ENCODE measurements at regions not wholly inside any gene's neighbourhood (a gene's known extent, or its start where the extent isn't known, plus 50 kb on each side); places are given as distances from the start of the nearest gene placed in this dataset.

DNA sequence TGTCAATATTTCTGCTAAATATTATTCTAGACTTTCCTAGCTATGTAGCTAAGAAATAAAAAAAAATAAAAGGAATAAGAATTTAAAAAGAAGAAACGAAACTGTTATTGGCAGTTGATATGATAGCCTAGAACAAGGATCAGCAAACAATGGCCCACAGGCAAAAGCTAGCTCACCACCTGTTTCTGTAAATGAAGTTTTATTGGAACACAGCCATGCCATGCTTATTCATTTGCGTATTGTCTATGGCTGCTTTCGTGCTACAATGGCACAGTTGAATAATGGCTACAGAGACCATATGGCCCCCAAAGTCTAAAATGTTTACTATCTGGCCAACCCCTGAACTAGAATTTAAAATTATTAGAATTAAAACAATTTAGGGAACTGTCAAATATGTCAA is 952.6 kb upstream of the MAP3K7 start:
- peaks cover 3% of the 10 kb centered on the region for H3K36me3 Mint-ChIP-seq (ENCODE audit: unreplicated experiment)
- H3K27ac Mint-ChIP-seq (ENCODE audit: unreplicated experiment): no peak overlapping the region
- no peak for DNase-seq (ENCODE audit: extremely low spot score, unreplicated experiment)
- H3K4me3 Mint-ChIP-seq (ENCODE audit: unreplicated experiment): no peak overlapping the region
- H3K4me1 Mint-ChIP-seq (ENCODE audit: unreplicated experiment): peaks cover 12% of the 10 kb centered on the region
- peaks cover 4% of the 10 kb centered on the region for H3K9me3 Mint-ChIP-seq (ENCODE audit: unreplicated experiment)
- no peaks in the 10 kb centered on the region for H3K27me3 Mint-ChIP-seq (ENCODE audit: unreplicated experiment)
- TF ChIP-seq, protein P1, sequence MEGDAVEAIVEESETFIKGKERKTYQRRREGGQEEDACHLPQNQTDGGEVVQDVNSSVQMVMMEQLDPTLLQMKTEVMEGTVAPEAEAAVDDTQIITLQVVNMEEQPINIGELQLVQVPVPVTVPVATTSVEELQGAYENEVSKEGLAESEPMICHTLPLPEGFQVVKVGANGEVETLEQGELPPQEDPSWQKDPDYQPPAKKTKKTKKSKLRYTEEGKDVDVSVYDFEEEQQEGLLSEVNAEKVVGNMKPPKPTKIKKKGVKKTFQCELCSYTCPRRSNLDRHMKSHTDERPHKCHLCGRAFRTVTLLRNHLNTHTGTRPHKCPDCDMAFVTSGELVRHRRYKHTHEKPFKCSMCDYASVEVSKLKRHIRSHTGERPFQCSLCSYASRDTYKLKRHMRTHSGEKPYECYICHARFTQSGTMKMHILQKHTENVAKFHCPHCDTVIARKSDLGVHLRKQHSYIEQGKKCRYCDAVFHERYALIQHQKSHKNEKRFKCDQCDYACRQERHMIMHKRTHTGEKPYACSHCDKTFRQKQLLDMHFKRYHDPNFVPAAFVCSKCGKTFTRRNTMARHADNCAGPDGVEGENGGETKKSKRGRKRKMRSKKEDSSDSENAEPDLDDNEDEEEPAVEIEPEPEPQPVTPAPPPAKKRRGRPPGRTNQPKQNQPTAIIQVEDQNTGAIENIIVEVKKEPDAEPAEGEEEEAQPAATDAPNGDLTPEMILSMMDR (IDR thresholded peaks at IDR 0.05): no peak

DNA sequence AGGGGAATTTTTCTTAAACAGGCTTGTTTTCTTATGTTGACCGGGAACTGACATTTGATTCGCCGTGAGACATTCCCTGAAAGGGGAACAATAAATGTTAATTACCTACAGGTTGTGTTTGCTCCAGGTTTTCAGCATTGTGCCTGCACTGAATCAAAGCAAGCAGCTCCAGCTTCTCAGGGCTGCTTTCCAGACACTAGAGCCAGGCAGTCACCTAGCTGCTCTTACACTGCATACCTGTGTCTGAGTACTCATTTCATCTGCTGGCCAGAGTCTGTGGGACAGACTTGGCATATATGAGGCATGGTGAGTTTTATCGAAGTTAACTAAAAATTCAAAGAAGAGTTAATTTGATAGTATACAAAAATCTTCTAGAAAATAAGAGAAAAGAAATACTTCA is 951.8 kb upstream of the MAP3K7 start:
- peaks cover 4% of the 10 kb centered on the region for H3K9me3 Mint-ChIP-seq (ENCODE audit: unreplicated experiment)
- DNase-seq (ENCODE audit: extremely low spot score, unreplicated experiment): no peak
- peaks cover 3% of the 10 kb centered on the region for H3K36me3 Mint-ChIP-seq (ENCODE audit: unreplicated experiment)
- H3K27me3 Mint-ChIP-seq (ENCODE audit: unreplicated experiment): no peaks in the 10 kb centered on the region
- H3K27ac Mint-ChIP-seq (ENCODE audit: unreplicated experiment): no peak overlapping the region
- H3K4me1 Mint-ChIP-seq (ENCODE audit: unreplicated experiment): peaks cover 12% of the 10 kb centered on the region
- TF ChIP-seq, protein P1 (IDR thresholded peaks at IDR 0.05): no peak
- no peak overlapping the region for H3K4me3 Mint-ChIP-seq (ENCODE audit: unreplicated experiment)

DNA sequence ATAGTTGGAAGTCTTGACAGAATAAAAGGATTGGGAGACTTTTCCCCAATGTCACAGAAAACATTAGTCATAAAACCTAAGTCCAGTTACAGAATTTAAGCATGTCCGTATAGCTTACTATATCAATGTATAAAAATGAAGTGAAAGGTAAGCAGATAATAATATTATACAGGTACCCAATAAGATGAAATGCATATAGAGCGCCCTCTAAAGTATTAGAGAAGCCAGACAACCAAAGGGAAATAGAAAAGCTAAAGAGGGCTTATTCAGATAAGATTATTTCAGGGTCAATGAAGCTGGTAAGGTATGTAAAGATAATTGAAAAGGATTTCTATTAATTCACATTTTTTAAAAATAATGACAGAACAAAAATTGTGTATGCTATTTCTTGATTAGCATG is 947.7 kb upstream of the MAP3K7 start:
- H3K27ac Mint-ChIP-seq (ENCODE audit: unreplicated experiment): no peak overlapping the region
- H3K36me3 Mint-ChIP-seq (ENCODE audit: unreplicated experiment): peaks cover 3% of the 10 kb centered on the region
- no peaks in the 10 kb centered on the region for H3K27me3 Mint-ChIP-seq (ENCODE audit: unreplicated experiment)
- peaks cover 4% of the 10 kb centered on the region for H3K9me3 Mint-ChIP-seq (ENCODE audit: unreplicated experiment)
- no peak for DNase-seq (ENCODE audit: extremely low spot score, unreplicated experiment)
- no peak overlapping the region for H3K4me3 Mint-ChIP-seq (ENCODE audit: unreplicated experiment)
- peaks cover 12% of the 10 kb centered on the region for H3K4me1 Mint-ChIP-seq (ENCODE audit: unreplicated experiment)
- TF ChIP-seq, protein P1 (IDR thresholded peaks at IDR 0.05): peak; percentile 6

DNA sequence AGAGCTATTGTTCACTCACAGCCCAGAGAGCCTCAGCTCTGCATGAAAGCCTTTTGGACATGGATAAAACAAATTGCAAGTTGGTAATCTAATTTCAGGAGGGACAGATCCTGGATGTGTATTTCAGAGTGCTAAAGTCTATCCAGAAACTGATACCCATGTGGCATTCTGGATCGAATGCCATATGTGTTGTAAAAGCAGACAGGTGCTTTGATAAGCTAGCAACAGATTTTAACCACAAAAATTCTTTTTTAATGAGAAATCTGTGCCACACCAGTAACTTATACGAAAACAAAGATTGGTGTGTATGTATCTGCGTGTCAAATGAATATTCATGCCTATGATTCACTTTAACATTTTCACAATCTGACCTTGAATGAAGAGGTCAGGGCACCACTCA is 936.6 kb upstream of the MAP3K7 start:
- no peaks in the 10 kb centered on the region for H3K27me3 Mint-ChIP-seq (ENCODE audit: unreplicated experiment)
- H3K4me1 Mint-ChIP-seq (ENCODE audit: unreplicated experiment): no peaks in the 10 kb centered on the region
- no peak overlapping the region for H3K27ac Mint-ChIP-seq (ENCODE audit: unreplicated experiment)
- H3K9me3 Mint-ChIP-seq (ENCODE audit: unreplicated experiment): peaks cover under 1% of the 10 kb centered on the region
- no peaks in the 10 kb centered on the region for H3K36me3 Mint-ChIP-seq (ENCODE audit: unreplicated experiment)
- no peak overlapping the region for H3K4me3 Mint-ChIP-seq (ENCODE audit: unreplicated experiment)
- no peak for DNase-seq (ENCODE audit: extremely low spot score, unreplicated experiment)
- TF ChIP-seq, protein P1 (IDR thresholded peaks at IDR 0.05): no peak

DNA sequence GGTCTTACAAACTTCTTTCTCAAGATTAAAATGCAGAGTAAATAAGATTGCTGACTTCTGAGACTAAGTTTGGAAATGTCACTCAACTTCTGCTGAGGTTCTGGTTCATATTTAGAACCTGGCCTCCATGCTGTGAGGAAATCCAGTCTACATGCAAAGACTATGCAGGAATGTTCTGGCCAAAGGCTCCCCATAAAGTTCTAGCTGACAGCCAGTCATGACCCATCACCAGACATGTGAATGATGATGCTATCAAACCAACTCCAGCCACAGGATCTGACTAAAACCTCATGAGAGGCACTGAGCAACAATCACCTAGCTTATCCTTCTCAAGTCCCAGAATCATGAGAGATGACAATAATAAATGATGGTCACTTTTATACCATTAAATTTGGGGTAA is 935.1 kb upstream of the MAP3K7 start:
- no peak overlapping the region for H3K4me3 Mint-ChIP-seq (ENCODE audit: unreplicated experiment)

More for the DNA sequence above, 935.1 kb upstream of the MAP3K7 start:
- H3K27me3 Mint-ChIP-seq (ENCODE audit: unreplicated experiment): no peaks in the 10 kb centered on the region
- H3K9me3 Mint-ChIP-seq (ENCODE audit: unreplicated experiment): no peaks in the 10 kb centered on the region
- no peaks in the 10 kb centered on the region for H3K4me1 Mint-ChIP-seq (ENCODE audit: unreplicated experiment)
- TF ChIP-seq, protein P1 (IDR thresholded peaks at IDR 0.05): no peak
- no peaks in the 10 kb centered on the region for H3K36me3 Mint-ChIP-seq (ENCODE audit: unreplicated experiment)
- no peak for DNase-seq (ENCODE audit: extremely low spot score, unreplicated experiment)
- no peak overlapping the region for H3K27ac Mint-ChIP-seq (ENCODE audit: unreplicated experiment)

All from osteocyte (in vitro differentiated cells).